Ascending aorta (tissue), 2 donors: ENCODE measurements at regions not wholly inside any gene's neighbourhood (a gene's known extent, or its start where the extent isn't known, plus 50 kb on each side); places are given as distances from the start of the nearest gene placed in this dataset.
A peak's percentile ranks its signal among the peaks of the same experiment; 100 is the strongest.

Source experiments
- DNase-seq, 2 donors: peaks; one replicate each; pipeline ENCODE4 v3.0.0-alpha.2; 2019; ENCODE audit warnings: low spot score in 2 of 2
- H3K27ac ChIP-seq, 2 donors: fragments of 200-600 bp; sonication (generic); one replicate each; pipeline ENCODE4 v1.5.1; 2016 to 2017; ENCODE audit warnings: mild to moderate bottlenecking in 1 of 2
- H3K27me3 ChIP-seq: fragments of 200-600 bp; sonication (generic); one replicate; pipeline ENCODE4 v1.5.1; 2017
- H3K36me3 ChIP-seq, 2 donors: fragments of 200-600 bp; sonication (generic); one replicate each; pipeline ENCODE4 v1.5.1; 2016
- H3K4me1 ChIP-seq, 2 donors: fragments of 200-600 bp; sonication (generic); one replicate each; pipeline ENCODE4 v1.5.1; 2016 to 2017; ENCODE audit warnings: mild to moderate bottlenecking in 1 of 2
- H3K4me3 ChIP-seq, 2 donors: fragments of 200-600 bp; sonication (generic); one replicate each; pipeline ENCODE4 v1.5.1; 2016 to 2017; ENCODE audit warnings: mild to moderate bottlenecking in 1 of 2
- H3K9me3 ChIP-seq, 2 donors: fragments of 200-600 bp; sonication (generic); one replicate each; pipeline ENCODE4 v1.5.1; 2016
- CTCF ChIP-seq, 3 experiments: fragments of 200-600 bp in 2 of 3; fragments of 450-650 bp in 1 of 3; sonication (generic) in 2 of 3; IDR thresholded peaks; one replicate each; pipeline ENCODE4 v1.5.1; 2016 to 2019; ENCODE audit warnings: antibody characterized with exemption in 3 of 3, mild to moderate bottlenecking in 1 of 3, moderate library complexity in 1 of 3
- intact Hi-C: fragments of 100-400 bp; cut with DNase I; formaldehyde crosslinking; loops from one replicate; pipeline ENCODE4 v1.15.1; 2023

- Histone ChIP-seq H3K27me3 (no peaks in the 10 kb centered on the region), H3K4me1 (no peaks in the 10 kb centered on the region), H3K4me3 (no peak overlapping the region), H3K27ac (no peak overlapping the region), H3K9me3 (no peaks in the 10 kb centered on the region), H3K36me3 (no peaks in the 10 kb centered on the region)
- intact Hi-C loops = no loop called here
- TF ChIP-seq CTCF (IDR thresholded peaks at IDR 0.05) = no peak
- peak in 1 of 2 donors; percentile 64 for DNase-seq
These were observed 118.6 kb upstream of the PARD3 start for GRCh38 chr10:34933676-34934075.

- Histone ChIP-seq H3K4me1 (no peaks in the 10 kb centered on the region), H3K4me3 (no peak overlapping the region), H3K36me3 (no peaks in the 10 kb centered on the region), H3K9me3 (no peaks in the 10 kb centered on the region), H3K27me3 (no peaks in the 10 kb centered on the region), H3K27ac (no peak overlapping the region)
- no peak for DNase-seq
- TF ChIP-seq CTCF (IDR thresholded peaks at IDR 0.05) = no peak
- intact Hi-C loops = no loop called here
These were observed 117.1 kb upstream of the PARD3 start for GRCh38 chr10:34932235-34932634.

- Histone ChIP-seq H3K9me3 (no peaks in the 10 kb centered on the region), H3K4me3 (no peak overlapping the region), H3K4me1 (no peaks in the 10 kb centered on the region), H3K36me3 (no peaks in the 10 kb centered on the region), H3K27me3 (no peaks in the 10 kb centered on the region), H3K27ac (no peak overlapping the region)
- no peak for DNase-seq
- intact Hi-C loops = no loop called here
- no peak for TF ChIP-seq CTCF (IDR thresholded peaks at IDR 0.05)
These were observed 116.1 kb upstream of the PARD3 start for GRCh38 chr10:34931216-34931615.

GRCh38 chr10:34922138-34922537 is 107.0 kb upstream of the PARD3 start:
- Histone ChIP-seq H3K9me3 (peaks cover 5 to 28% of the 10 kb centered on the region in 2 donors), H3K27ac (no peak overlapping the region), H3K4me1 (no peaks in the 10 kb centered on the region), H3K36me3 (no peaks in the 10 kb centered on the region), H3K4me3 (no peak overlapping the region), H3K27me3 (no peaks in the 10 kb centered on the region)
- no peak for DNase-seq
- intact Hi-C loops = no loop called here
- TF ChIP-seq CTCF (IDR thresholded peaks at IDR 0.05) = no peak

- Histone ChIP-seq H3K27me3 (no peaks in the 10 kb centered on the region), H3K4me3 (no peak overlapping the region), H3K36me3 (no peaks in the 10 kb centered on the region), H3K27ac (no peak overlapping the region), H3K9me3 (peaks cover 5 to 22% of the 10 kb centered on the region in 2 donors), H3K4me1 (no peaks in the 10 kb centered on the region)
- DNase-seq = no peak
- TF ChIP-seq CTCF (IDR thresholded peaks at IDR 0.05) = no peak
- intact Hi-C loops = no loop called here
These were observed 105.5 kb upstream of the PARD3 start for GRCh38 chr10:34920578-34920977.

- no peak overlapping the region for H3K4me3 ChIP-seq
- no peaks in the 10 kb centered on the region for H3K4me1 ChIP-seq
- TF ChIP-seq CTCF (IDR thresholded peaks at IDR 0.05) = no peak
- no peak for DNase-seq
- H3K27me3 ChIP-seq = no peaks in the 10 kb centered on the region
- peaks cover 0 to 4% of the 10 kb centered on the region in 2 donors for H3K9me3 ChIP-seq
- no peak overlapping the region for H3K27ac ChIP-seq
- intact Hi-C loops = no loop called here
- no peaks in the 10 kb centered on the region for H3K36me3 ChIP-seq
These were observed 103.8 kb upstream of the PARD3 start for GRCh38 chr10:34918776-34919315.
